DMS 273 (cell line): ENCODE measurements at regions not wholly inside any gene's neighbourhood (a gene's known extent, or its start where the extent isn't known, plus 50 kb on each side); places are given as distances from the start of the nearest gene placed in this dataset.
A peak's percentile ranks its signal among the peaks of the same experiment; 100 is the strongest.
"Not testable (repeated sequence)": the region's sequence is repeated elsewhere in the genome, so short reads cannot be mapped to it uniquely, and the experiment has no call there.

Experiments
- DNase-seq: peaks from one replicate; lab custom pipeline; 2025; ENCODE audit not compliant: unreplicated experiment; lab: John Stamatoyannopoulos, UW

DNA sequence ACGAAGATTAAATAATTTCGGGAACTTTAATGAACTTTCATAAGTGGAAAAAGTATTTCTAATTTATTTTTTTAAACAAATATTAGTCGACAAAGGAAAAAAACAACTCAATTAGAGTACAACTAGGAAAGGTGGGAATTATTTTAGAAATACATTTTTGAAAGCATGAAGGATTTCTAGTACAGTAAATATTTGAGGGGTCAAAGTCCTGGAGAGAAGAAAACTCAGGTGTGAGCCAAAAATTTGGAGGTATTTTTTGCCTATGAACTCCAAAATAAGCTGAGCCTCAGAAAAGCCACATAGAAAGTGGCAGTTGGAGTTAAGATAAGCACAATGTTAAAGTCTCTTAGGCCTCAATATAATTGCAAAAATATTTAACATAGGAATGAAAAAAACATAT lies 2017.3 kb downstream of the C4orf33 start:
- DNase-seq: no peak

- DNase-seq: no peak
These were observed 2017.8 kb downstream of the C4orf33 start for GRCh38 chr4:131113704-131114103.

DNA sequence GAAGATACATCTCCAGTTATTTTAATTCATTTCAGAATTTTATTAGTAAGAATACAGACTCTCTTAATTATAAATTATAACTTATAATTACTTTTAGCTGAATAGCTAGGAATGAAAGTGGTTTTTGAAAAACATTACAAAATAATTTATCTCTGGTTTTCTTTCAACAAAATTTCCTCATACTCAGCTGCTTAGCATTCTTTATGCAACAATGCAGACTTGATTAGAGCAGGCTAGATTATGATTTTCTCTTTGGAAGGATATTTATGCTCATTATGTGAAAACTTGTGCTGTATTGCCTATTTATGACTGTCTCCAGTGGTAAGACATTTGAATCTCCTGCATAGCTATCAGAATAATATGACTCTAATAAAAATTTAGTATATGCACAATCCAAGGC lies 2023.7 kb downstream of the C4orf33 start:
- no peak for DNase-seq

GRCh38 chr4:131137196-131137595 lies 2011.9 kb upstream of the PCDH10 start:
- no peak for DNase-seq

DNA sequence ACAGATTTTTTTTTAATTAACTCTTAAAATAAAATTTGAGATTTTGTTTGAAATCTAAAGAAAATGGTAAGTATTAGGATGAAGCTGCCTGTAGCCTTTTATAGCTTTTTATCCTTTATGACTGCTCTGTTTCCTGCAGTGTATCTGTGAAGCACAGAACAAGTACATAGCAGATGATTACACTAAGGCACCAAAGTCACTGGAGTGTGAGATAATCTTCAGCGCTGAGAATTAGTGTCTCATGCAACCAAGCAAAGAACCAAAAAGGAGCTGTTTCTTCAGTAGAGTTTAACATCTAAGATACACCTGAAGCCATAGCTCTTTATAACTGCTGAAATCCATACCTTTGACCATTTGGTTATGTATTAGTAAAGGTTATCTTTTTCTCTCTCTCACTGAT lies 1989.8 kb upstream of the PCDH10 start:
- no peak for DNase-seq

GRCh38 chr4:131192318-131192717 lies 1956.8 kb upstream of the PCDH10 start:
- peak; percentile 17 for DNase-seq

DNA sequence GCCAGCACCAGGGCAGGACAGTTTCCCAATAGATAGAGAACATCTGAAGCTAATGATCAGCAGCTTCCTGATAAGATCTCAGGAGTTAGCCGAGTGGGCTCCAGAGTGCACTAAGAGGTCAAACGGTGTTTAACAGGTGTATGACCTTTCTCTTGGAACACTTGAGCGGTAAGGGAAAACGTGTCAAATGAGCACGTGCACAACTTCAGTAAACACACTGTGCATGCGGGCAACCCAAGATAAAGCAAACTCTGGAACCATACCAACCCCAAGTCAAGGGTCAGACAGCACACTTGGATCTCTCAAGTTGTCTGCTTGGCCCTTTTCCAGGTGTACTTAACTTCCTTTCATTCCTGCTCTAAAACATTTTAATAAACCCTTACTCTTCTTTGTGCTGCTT lies 1941.5 kb upstream of the PCDH10 start:
- peak; percentile 1 for DNase-seq

DNA sequence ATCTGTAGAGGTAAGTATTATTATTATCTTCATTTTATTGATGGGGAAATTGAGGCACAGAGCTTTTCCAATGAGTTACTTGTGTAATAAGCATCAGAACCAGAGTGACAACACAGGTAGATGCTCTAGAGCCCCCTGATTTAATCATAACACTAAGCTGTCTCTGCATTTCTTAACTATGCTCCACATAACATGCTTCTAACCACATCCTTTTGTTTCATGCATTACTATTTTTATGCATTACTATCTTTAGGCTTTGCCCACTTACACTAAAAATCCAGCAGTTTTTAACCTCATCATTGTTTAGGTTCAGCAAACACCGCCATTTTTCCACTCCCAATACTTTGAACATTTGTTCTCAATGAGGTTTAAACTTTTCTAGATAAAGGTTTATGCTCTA lies 1900.8 kb upstream of the PCDH10 start:
- DNase-seq: no peak

DNA sequence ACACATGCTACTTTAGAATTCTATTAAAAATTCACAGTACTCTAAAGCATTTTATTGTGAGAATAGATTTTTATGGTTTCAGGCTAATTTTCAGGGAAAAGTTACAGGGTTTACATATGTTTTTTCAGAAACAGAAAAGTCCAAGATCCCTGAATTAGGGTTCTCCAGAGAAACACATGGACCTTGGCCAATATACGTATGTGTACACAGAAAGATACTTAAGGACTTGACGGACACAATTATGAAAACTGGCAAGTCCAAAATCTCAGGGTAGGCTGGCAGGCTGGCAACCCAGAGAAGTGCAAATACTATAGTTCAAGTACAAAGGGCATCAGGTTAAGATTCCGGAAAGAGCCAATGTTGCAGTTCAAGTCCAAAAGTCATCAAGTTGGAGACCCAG lies 1897.8 kb upstream of the PCDH10 start:
- no peak for DNase-seq

DNA sequence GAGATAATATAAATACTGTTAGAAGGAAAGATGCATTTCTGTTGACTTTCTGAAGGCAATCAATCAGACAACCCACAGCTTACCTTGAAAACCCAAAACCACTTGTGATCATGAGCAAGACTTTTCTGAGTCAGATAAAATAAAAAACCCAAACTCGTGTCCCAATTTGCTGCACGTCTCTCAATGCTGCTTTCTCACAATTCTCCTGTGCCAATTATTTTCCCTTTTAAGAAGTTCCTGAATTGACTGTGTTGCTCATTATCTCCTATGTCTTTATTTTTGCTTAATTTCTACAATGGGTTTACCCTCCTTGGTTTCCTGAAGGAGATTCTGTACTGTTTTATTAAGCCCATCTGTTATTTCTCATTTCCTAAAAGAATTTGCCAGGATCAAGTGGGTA lies 1891.9 kb upstream of the PCDH10 start:
- DNase-seq: no peak

GRCh38 chr4:131258361-131258760 lies 1890.7 kb upstream of the PCDH10 start:
- DNase-seq: no peak

DNA sequence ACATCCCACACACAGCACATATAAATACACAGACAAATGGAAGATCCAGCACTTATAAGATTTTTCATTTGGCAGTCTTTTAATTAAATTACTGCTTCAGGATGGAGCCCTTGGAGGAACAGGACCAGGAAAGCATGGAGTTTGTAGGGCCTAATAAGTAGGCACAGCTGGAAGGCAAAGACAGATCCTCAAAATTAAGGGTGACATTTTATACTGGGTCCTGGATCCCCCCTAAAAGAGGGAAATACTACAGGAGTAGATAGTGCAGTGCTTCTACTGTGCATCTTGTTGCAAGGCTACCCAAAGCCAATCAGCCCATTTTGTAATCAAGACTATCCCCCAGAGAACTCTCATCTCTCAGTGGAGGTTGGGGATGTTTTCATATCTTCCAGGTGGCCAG lies 1860.7 kb upstream of the PCDH10 start:
- DNase-seq: no peak

- DNase-seq: peak; percentile 1
These were observed 1852.9 kb upstream of the PCDH10 start for GRCh38 chr4:131296192-131296591.

DNA sequence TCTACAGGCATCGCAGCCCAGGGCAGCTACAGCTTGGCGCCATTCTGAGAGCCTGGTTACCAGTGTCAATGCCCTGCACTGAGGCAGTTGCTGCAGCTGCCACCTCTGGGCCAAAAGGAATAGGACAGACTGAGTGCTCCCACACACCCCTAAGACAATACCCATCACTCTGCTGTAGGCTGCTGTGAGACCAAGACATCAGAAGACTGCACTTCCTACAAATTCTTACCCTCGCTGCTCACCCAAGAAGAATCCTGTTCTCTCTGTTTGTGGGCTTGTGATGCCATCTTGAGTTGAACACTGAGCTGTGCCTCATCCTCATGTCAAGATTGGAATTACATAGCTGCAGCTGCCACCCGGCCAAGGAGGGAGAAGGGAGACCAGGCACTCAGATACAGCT lies 1847.0 kb upstream of the PCDH10 start:
- DNase-seq: peak; percentile 8

GRCh38 chr4:131304686-131305085 lies 1844.4 kb upstream of the PCDH10 start:
- DNase-seq: no peak

DNA sequence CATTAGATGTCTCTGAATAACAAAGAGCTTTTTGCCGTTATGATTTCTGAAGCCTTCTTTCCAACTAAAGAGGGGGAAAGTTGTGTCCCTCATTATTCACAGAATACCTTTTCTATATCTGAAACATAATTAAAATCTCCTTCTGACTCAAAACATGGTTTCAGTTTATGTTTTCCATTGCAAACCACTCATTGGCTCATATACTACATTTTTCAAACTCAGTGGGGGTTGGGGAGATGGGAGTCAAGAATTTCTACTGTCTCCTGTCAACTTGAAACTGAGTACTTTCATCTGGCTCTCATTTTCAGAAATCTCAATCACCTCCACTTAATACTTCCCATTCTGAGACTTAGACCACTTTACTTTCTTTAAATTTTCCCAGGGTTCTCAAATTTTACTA lies 1839.5 kb upstream of the PCDH10 start:
- DNase-seq: no peak

- no peak for DNase-seq
These were observed 1833.0 kb upstream of the PCDH10 start for GRCh38 chr4:131316086-131316485.

DNA sequence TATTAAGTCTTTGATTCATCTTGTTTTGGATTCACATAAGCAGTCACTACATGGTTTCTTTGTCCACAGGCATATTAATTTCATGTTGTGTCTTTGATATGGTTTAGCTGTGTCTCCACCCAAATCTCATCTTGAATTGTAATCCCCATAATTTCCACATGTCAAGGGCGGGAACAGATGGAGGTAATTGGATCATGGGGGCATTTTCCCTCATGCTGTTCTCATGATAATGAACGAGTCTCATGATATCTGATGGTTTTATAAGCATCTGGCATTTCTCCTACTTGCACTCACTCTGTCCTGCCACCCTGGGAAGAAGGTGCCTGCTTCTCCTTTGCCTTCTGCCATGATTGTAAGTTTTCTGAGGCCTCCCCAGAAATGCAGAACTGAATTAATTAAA lies 1811.2 kb upstream of the PCDH10 start:
- DNase-seq: peak; percentile 90

- DNase-seq: no peak
These were observed 1810.0 kb upstream of the PCDH10 start for GRCh38 chr4:131339137-131339536.

DNA sequence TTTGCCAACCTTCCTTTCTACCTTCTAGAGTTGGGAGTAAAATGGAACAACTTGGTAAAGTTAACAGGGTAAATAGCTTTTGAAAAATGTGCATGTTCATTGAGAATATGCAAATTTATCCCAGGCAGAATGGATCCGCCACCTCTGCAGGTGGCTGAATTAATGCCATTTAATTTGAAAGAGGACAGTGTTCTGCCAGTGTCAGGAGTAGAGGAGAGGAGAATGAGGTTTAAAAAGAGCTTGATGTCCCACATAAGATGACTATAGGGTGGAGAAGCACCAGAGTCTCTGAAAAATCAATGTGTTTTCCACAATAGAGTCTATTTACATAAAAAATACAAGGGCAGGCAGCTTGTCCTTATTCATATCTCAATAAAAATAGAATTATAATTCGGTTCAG lies 1804.3 kb upstream of the PCDH10 start:
- DNase-seq: no peak

DNA sequence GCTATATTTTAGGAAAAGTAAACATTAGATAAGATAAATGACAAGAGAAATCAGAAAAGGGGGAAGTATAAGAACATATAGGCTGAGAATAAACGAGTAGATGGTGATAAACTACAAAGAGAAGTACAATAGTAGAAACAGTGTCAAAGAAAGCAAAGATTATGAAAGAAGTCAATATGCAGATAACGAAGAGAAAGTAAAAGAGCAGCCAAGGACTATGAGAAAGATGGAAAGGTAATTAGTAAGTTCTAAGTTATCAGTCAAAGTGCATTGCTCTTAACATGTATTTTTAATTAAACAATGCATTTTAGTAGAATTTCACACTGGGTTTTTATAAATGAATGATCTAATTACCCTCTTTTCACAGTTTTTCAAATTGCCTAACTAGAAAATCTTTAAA lies 1801.3 kb upstream of the PCDH10 start:
- no peak for DNase-seq

DNA sequence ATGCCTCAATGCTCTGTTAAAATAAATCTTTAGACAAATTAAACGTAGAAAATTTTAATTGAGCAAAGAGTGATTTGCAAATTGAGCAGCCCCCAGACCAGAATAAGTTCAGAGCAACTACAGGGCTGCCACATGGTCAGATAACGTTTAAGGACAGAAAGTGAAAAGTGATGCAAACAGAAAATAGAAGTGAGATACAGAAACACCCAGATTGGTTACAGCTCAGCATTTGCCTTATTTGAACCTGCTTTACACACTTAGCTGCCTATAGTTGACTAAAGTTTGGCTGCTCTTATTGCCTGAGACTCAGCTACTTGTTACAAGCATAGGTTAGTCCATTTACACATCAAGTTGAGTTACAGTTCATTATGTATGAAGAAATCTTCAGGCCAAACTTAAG lies 1800.8 kb upstream of the PCDH10 start:
- DNase-seq: no peak

DNA sequence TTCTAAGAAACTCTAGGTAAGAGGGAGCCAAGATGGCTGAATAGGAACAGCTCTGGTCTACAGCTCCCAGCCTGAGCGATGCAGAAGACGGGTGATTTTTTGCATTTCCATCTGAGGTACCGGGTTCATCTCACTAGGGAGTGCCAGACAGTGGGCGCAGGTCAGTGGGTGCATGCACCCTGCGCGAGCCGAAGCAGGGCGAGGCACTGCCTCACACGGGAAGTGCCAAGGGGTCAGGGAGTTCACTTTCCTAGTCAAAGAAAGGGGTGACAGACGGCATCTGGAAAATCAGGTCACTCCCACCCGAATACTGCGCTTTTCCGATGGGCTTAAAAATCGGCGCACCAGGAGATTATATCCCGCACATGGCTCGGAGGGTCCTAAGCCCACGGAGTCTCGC lies 1796.7 kb upstream of the PCDH10 start:
- not testable (repeated sequence) for DNase-seq

GRCh38 chr4:131366714-131367113 lies 1782.4 kb upstream of the PCDH10 start:
- no peak for DNase-seq
